GM18858 (cell line): ENCODE measurements at regions not wholly inside any gene's neighbourhood (a gene's known extent, or its start where the extent isn't known, plus 50 kb on each side); places are given as distances from the start of the nearest gene placed in this dataset.
A peak's percentile ranks its signal among the peaks of the same experiment; 100 is the strongest.

ENCODE experiments used
- ATAC-seq: cut with Tn5 transposase; IDR thresholded peaks from one replicate; pipeline ENCODE4 v1.9.1; 2021; ENCODE audit not compliant: unreplicated experiment

DNA sequence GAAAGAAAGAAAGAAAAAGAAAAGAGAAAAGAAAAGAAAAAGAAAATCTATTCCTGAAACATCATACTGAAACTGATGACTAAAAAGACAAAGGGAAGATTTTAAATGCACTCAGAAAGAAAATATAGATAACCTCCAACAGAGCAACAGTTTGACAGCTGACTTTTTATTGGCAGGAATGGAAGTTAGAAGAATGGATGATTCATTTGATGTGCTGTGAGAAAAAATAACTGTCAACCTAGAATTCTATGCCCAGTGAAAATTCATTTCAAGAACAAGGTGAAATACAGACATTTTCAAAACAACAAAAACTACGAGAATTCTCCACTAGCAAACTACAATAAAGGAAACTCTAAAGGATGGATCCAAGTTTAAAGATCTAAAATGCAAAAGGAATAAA lies 50.5 kb upstream of the HSPA12A start:
- no peak for ATAC-seq

DNA sequence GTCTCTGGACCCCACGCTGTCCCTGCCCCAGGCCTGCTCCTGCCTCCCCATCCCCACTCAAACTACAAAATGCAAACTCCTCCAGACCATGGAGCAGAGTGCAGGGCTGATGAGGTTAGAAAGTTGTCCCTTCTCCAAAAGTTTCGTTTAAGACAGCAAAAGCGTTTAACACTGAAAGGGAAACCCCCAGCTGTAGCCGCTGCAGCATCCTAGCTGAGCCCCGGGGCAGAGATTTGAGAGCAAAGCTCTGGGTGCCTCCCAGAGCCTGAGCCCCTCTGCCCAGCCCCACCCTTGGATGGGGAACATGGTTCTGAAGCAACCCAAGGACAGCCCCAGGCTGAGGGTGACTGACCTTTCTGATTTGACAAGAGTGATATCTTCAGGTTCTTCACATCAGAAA lies 52.8 kb upstream of the ENO4 start:
- ATAC-seq = no peak

DNA sequence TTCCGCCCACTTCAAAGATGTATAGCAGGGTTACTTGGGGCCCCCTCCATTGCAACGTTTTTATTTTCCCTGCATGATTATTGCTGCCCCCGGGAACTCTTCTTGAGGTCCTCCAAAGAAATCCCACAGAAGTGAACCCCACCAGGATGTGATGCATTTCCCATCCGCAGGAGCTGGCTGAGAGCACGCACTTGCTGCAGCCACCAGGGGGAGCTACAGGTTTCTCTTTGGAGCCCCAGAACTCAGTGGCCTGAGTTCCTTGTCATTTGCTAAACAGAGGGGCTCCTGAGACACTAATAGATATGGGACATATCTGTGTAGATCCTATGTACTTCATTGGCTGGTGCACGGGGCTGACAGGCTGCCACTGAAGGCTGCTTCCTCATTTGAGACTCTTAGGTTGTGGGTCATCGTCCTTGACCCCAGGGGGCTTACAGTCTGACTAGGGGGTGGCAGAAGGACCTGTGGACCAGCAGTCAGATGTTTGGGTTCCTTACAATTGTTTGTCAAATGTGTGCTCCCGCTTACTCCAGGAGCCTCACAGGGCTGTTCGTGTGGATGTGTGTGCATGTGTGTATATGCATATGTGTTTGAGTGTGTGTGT lies 52.3 kb upstream of the ENO4 start:
- peak; percentile 76 for ATAC-seq

DNA sequence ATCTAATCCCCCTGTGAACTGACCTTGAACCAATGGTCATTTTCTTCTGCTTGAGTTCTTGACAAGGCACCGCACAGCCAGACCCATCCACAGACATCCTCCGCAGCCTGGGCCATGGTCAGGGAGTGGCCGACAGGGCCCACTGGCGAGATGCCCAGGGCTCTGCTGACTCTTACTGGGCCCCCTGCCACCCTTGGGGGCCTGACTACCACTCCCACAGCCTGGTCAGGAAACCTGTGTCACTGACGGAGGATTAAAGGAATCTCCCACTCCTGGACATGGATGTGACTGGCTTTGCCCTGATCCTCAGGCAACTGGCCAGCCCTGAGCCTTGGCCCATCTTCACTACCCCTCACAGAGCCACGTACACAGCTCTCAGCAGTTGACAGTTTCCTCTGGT lies 50.4 kb upstream of the ENO4 start:
- ATAC-seq = no peak
